PC-3 (cell line): ENCODE measurements at regions not wholly inside any gene's neighbourhood (a gene's known extent, or its start where the extent isn't known, plus 50 kb on each side); places are given as distances from the start of the nearest gene placed in this dataset.
A peak's percentile ranks its signal among the peaks of the same experiment; 100 is the strongest.

Experiments
- ATAC-seq: fragments of 200-7000 bp; cut with Tn5 transposase; 2 replicates; pipeline ENCODE4 v1.9.1; 2020; ENCODE audit warnings: mild to moderate bottlenecking, moderate library complexity
- BruUV-seq: library from RNA; stranded (reverse); fragments of 400-500 nt; replicated peaks from 2 replicates; lab custom pipeline; 2021; lab: Mats Ljungman, UMichigan
- CTCF ChIA-PET: fragments of 300-600 bp; sonication (Branson Sonifier 250); formaldehyde crosslinking; loops from one replicate; lab custom pipeline; 2022; ENCODE audit warnings: antibody characterized with exemption; lab: Charles Lee
- POLR2A ChIA-PET: fragments of 300-600 bp; sonication (Branson Sonifier 250); formaldehyde crosslinking; loops from one replicate; lab custom pipeline; 2022; ENCODE audit warnings: antibody characterized with exemption; ENCODE audit not compliant: unreplicated experiment; lab: Charles Lee
- DNase-seq: peaks from one replicate; pipeline ENCODE4 v3.0.0-alpha.2; 2015
- H2AFZ ChIP-seq: fragments of 300-600 bp; sonication (generic); 2 replicates; pipeline ENCODE4 v1.6.0; 2016; ENCODE audit warnings: antibody characterized with exemption, low read length
- H3F3A ChIP-seq: fragments of 300-600 bp; sonication (generic); one replicate; pipeline ENCODE4 v1.6.0; 2017; ENCODE audit warnings: antibody characterized with exemption, low read length, control low read depth, mild to moderate bottlenecking; ENCODE audit not compliant: unreplicated experiment
- H3K27ac ChIP-seq: fragments of 300-600 bp; sonication (generic); 2 replicates; pipeline ENCODE4 v1.5.1; 2016; ENCODE audit warnings: mild to moderate bottlenecking, low read length
- H3K27me3 ChIP-seq: fragments of 300-600 bp; sonication (generic); 2 replicates; pipeline ENCODE4 v1.6.1; 2016; ENCODE audit warnings: low read length, mixed read lengths
- H3K36me3 ChIP-seq: fragments of 300-600 bp; sonication (generic); 2 replicates; pipeline ENCODE4 v1.6.1; 2016; ENCODE audit warnings: low read depth, mixed run types, low read length, mixed read lengths
- H3K4me1 ChIP-seq: fragments of 300-600 bp; sonication (generic); 2 replicates; pipeline ENCODE4 v1.5.1; 2016; ENCODE audit warnings: low read length; ENCODE audit not compliant: insufficient read depth
- H3K4me2 ChIP-seq: fragments of 300-600 bp; sonication (generic); 2 replicates; pipeline ENCODE4 v1.6.0; 2016; ENCODE audit warnings: low read length
- H3K4me3 ChIP-seq: fragments of 300-600 bp; sonication (generic); 2 replicates; pipeline ENCODE4 v1.5.1; 2016; ENCODE audit warnings: mild to moderate bottlenecking, low read length, mixed read lengths
- H3K79me2 ChIP-seq: fragments of 300-600 bp; sonication (generic); 2 replicates; pipeline ENCODE4 v1.6.1; 2017; ENCODE audit warnings: low read length, mixed read lengths
- H3K9ac ChIP-seq: fragments of 300-600 bp; sonication (generic); 2 replicates; pipeline ENCODE4 v1.6.0; 2016; ENCODE audit warnings: mild to moderate bottlenecking, low read length
- H3K9me2 ChIP-seq: fragments of 300-600 bp; sonication (generic); replicated peaks from 2 replicates; pipeline ENCODE4 v1.6.1; 2016; ENCODE audit warnings: mixed run types, low read length, mixed read lengths
- H3K9me3 ChIP-seq: fragments of 300-600 bp; sonication (generic); 2 replicates; pipeline ENCODE4 v1.6.1; 2016; ENCODE audit warnings: low read length, mixed read lengths
- H4K20me1 ChIP-seq: fragments of 300-600 bp; sonication (generic); 2 replicates; pipeline ENCODE4 v1.6.1; 2016; ENCODE audit warnings: low read length, mixed read lengths
- CTCF ChIP-seq: fragments of 300-600 bp; sonication (generic); conservative IDR thresholded peaks from 2 replicates; pipeline ENCODE4 v1.5.1; 2017; ENCODE audit warnings: antibody characterized with exemption, low read depth, mild to moderate bottlenecking, low read length
- EZH2 ChIP-seq: fragments of 300-600 bp; sonication (generic); IDR thresholded peaks from one replicate; pipeline ENCODE4 v1.6.1; 2017; ENCODE audit warnings: antibody characterized with exemption, mild to moderate bottlenecking, low read length; ENCODE audit not compliant: unreplicated experiment
- EZH2phosphoT487 ChIP-seq: fragments of 300-600 bp; sonication (generic); IDR thresholded peaks from 2 replicates; pipeline ENCODE4 v1.6.1; 2018; ENCODE audit warnings: mild to moderate bottlenecking, antibody characterized with exemption, low read length, borderline replicate concordance
- intact Hi-C: fragments of 100-400 bp; cut with micrococcal nuclease; formaldehyde crosslinking; loops from 2 replicates; pipeline ENCODE4 v1.9.0; 2023

- Histone ChIP-seq H3K36me3 (no peaks in the 10 kb centered on the region), H3K4me1 (no peaks in the 10 kb centered on the region), H3K27ac (no peak overlapping the region), H3F3A (no peaks in the 10 kb centered on the region), H4K20me1 (no peaks in the 10 kb centered on the region), H3K79me2 (no peaks in the 10 kb centered on the region), H3K4me2 (no peak overlapping the region), H2AFZ (no peak overlapping the region), H3K9me3 (no peaks in the 10 kb centered on the region), H3K27me3 (peaks cover 51% of the 10 kb centered on the region), H3K9me2 (no peaks in the 10 kb centered on the region), H3K4me3 (no peak overlapping the region), H3K9ac (no peak overlapping the region)
- no peak for DNase-seq
- ChIA-PET CTCF (no interaction called here), POLR2A (no interaction called here)
- intact Hi-C loops, result no loop called here
- BruUV-seq, result no TSS peak
- TF ChIP-seq EZH2phosphoT487 (no peak), EZH2 (no peak), CTCF (no peak)
- no peak for ATAC-seq
These were observed 558.3 kb downstream of the NR2F2 start for GRCh38 chr15:96888764-96889163.

- POLR2A ChIA-PET, result no interaction called here
- H3K4me2 ChIP-seq, result peak overlapping the region; percentile 44; the same call in 1 of the 2 replicates
- no peak overlapping the region for H2AFZ ChIP-seq
- intact Hi-C loops, result no loop called here
- H3K9ac ChIP-seq, result no peak overlapping the region
- no peaks in the 10 kb centered on the region for H3K79me2 ChIP-seq
- no peaks in the 10 kb centered on the region for H3F3A ChIP-seq
- peak overlapping the region; percentile 40; the same call in 1 of the 2 replicates for H3K4me3 ChIP-seq
- BruUV-seq, result no TSS peak
- no peaks in the 10 kb centered on the region for H3K9me3 ChIP-seq
- CTCF ChIA-PET, result no interaction called here
- H3K27me3 ChIP-seq, result peaks cover 50% of the 10 kb centered on the region
- DNase-seq (no peak), ATAC-seq (no peak)
- no peaks in the 10 kb centered on the region for H3K9me2 ChIP-seq
- no peak for TF ChIP-seq CTCF
- no peak for TF ChIP-seq EZH2phosphoT487
- TF ChIP-seq EZH2, result no peak
- H3K4me1 ChIP-seq, result no peaks in the 10 kb centered on the region
- H4K20me1 ChIP-seq, result no peaks in the 10 kb centered on the region
- H3K36me3 ChIP-seq, result no peaks in the 10 kb centered on the region
- H3K27ac ChIP-seq, result no peak overlapping the region
These were observed 559.4 kb downstream of the NR2F2 start for GRCh38 chr15:96889734-96890480.

- CTCF ChIA-PET, result no interaction called here
- Histone ChIP-seq H2AFZ (no peak overlapping the region), H3K4me3 (no peak overlapping the region), H3K27me3 (peaks cover 48% of the 10 kb centered on the region), H3K4me1 (no peaks in the 10 kb centered on the region), H4K20me1 (no peaks in the 10 kb centered on the region), H3F3A (no peaks in the 10 kb centered on the region), H3K9ac (no peak overlapping the region), H3K36me3 (no peaks in the 10 kb centered on the region), H3K4me2 (no peak overlapping the region), H3K27ac (no peak overlapping the region), H3K9me2 (no peaks in the 10 kb centered on the region), H3K9me3 (no peaks in the 10 kb centered on the region), H3K79me2 (no peaks in the 10 kb centered on the region)
- BruUV-seq, result no TSS peak
- intact Hi-C loops, result no loop called here
- POLR2A ChIA-PET, result no interaction called here
- ATAC-seq (no peak), DNase-seq (no peak)
- TF ChIP-seq CTCF, result no peak
- no peak for TF ChIP-seq EZH2phosphoT487
- no peak for TF ChIP-seq EZH2
These were observed 560.5 kb downstream of the NR2F2 start for GRCh38 chr15:96891046-96891445.
